OCI-LY7 (cell line): ENCODE measurements at regions not wholly inside any gene's neighbourhood (a gene's known extent, or its start where the extent isn't known, plus 50 kb on each side); places are given as distances from the start of the nearest gene placed in this dataset.

ENCODE experiments used
- BruUV-seq: library from RNA; stranded (reverse); fragments of 400-500 nt; replicated peaks from 2 replicates; lab custom pipeline; 2021; lab: Mats Ljungman, UMichigan
- CTCF ChIA-PET: fragments of 300-600 bp; sonication (Branson Sonifier 250); formaldehyde crosslinking; loops from one replicate; lab custom pipeline; 2022; ENCODE audit warnings: antibody characterized with exemption; ENCODE audit not compliant: unreplicated experiment; lab: Charles Lee
- POLR2A ChIA-PET: fragments of 300-600 bp; sonication (Branson Sonifier 250); formaldehyde crosslinking; loops from one replicate; lab custom pipeline; 2022; ENCODE audit warnings: antibody characterized with exemption; lab: Charles Lee
- DNase-seq: peaks from one replicate; pipeline ENCODE4 v3.0.0-alpha.2; 2015; ENCODE audit warnings: low spot score
- H2AFZ ChIP-seq: fragments of 200-600 bp; sonication (generic), shearing (Covaris generic); 2 replicates; pipeline ENCODE4 v1.6.1; 2014; ENCODE audit warnings: mild to moderate bottlenecking, antibody characterized with exemption, low read length, moderate library complexity
- H3K27ac ChIP-seq: fragments of 200-600 bp; sonication (generic); 2 replicates; pipeline ENCODE4 v1.5.1; 2014; ENCODE audit warnings: mixed run types, low read depth, mild to moderate bottlenecking, moderate library complexity, low read length, inconsistent platforms; ENCODE audit not compliant: poor library complexity, severe bottlenecking
- H3K36me3 ChIP-seq: fragments of 200-600 bp; sonication (generic); 2 replicates; pipeline ENCODE4 v1.6.1; 2014; ENCODE audit warnings: mild to moderate bottlenecking, antibody characterized with exemption, low read length, moderate library complexity, mixed read lengths; ENCODE audit not compliant: insufficient read depth
- H3K4me1 ChIP-seq: fragments of 200-600 bp; sonication (generic); 2 replicates; pipeline ENCODE4 v1.5.1; 2014; ENCODE audit warnings: mild to moderate bottlenecking, low read length; ENCODE audit not compliant: insufficient read depth, poor library complexity, severe bottlenecking
- H3K4me2 ChIP-seq: fragments of 200-600 bp; sonication (generic); 2 replicates; pipeline ENCODE4 v1.6.1; 2014; ENCODE audit warnings: mild to moderate bottlenecking, low read length
- H3K4me3 ChIP-seq: fragments of 200-600 bp; sonication (generic); 2 replicates; pipeline ENCODE4 v1.5.1; 2014; ENCODE audit warnings: mild to moderate bottlenecking, low read depth, low read length; ENCODE audit not compliant: poor library complexity, severe bottlenecking
- H3K79me2 ChIP-seq: fragments of 200-600 bp; sonication (generic); 2 replicates; pipeline ENCODE4 v1.6.1; 2016; ENCODE audit warnings: low read depth, mild to moderate bottlenecking, low read length, moderate library complexity, mixed read lengths; ENCODE audit not compliant: insufficient read depth
- H3K9me2 ChIP-seq: fragments of 200-600 bp; sonication (generic); 2 replicates; pipeline ENCODE4 v1.6.1; 2016; ENCODE audit warnings: mild to moderate bottlenecking, low read length, mixed read lengths; ENCODE audit not compliant: insufficient read depth
- H3K9me3 ChIP-seq: fragments of 200-600 bp; sonication (generic); 2 replicates; pipeline ENCODE4 v1.6.1; 2014; ENCODE audit warnings: mild to moderate bottlenecking, mixed run types, low read length, mixed read lengths
- H4K20me1 ChIP-seq: fragments of 200-600 bp; sonication (generic); 2 replicates; pipeline ENCODE4 v1.6.1; 2014; ENCODE audit warnings: mild to moderate bottlenecking, antibody characterized with exemption, low read length, moderate library complexity, mixed read lengths; ENCODE audit not compliant: insufficient read depth
- EZH2phosphoT487 ChIP-seq: fragments of 200-600 bp; sonication (generic); IDR thresholded peaks from 2 replicates; pipeline ENCODE4 v1.6.1; 2018; ENCODE audit warnings: low read depth, borderline replicate concordance, mild to moderate bottlenecking, mixed run types, antibody characterized with exemption, low read length, moderate library complexity, mixed read lengths
- intact Hi-C: fragments of 100-400 bp; cut with micrococcal nuclease; formaldehyde crosslinking; loops from one replicate; pipeline ENCODE4 v1.10.0; 2022; ENCODE audit not compliant: unreplicated experiment
- TF ChIP-seq, protein P1 (sequence below): fragments of 200-600 bp; sonication (generic); conservative IDR thresholded peaks from 2 replicates; pipeline ENCODE4 v1.5.1; 2014; ENCODE audit warnings: mild to moderate bottlenecking, antibody characterized with exemption, low read length, moderate library complexity, mixed read lengths

DNA sequence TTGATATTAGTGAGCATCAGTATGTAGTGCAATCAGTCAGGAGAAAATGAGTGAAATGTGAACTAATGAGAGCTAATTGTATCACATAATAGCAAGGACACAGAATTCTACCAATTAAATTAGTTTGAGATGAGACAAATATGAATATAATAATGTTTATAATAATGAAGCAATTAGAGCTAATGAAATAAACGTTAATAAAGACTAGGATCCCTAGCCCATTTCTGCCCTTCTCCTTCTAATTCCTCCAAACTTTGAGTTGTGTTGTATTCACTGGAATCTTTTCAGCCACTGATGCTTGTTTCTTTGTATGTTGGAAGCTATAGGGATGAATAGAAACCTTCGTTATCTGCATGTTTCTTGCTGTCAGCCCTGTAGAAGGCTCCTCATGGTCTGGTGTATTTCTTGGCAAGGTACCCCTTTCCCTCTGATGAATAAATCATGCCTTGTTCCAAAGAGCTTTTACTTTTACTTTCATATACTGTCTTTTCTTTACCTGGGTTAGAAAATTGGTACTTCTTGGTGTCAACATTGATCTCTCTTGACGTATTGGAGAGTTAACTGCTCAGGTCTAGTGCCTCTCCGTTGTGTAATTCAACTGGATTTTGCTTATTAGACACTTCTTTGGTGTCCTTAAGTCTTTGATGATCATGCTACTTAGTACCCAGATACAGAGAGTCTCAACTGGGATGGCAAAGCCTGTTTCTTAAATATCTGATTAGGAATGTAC lies 154.8 kb downstream of the PTCSC3 start:
- Histone ChIP-seq H3K4me1 (no peaks in the 10 kb centered on the region), H3K27ac (no peak overlapping the region), H3K79me2 (no peaks in the 10 kb centered on the region), H3K9me2 (no peaks in the 10 kb centered on the region), H4K20me1 (no peaks in the 10 kb centered on the region), H3K4me2 (no peak overlapping the region), H3K4me3 (no peak overlapping the region), H3K9me3 (no peaks in the 10 kb centered on the region), H2AFZ (no peak overlapping the region), H3K36me3 (no peaks in the 10 kb centered on the region)
- no TSS peak for BruUV-seq
- ChIA-PET POLR2A (no interaction called here), CTCF (no interaction called here)
- intact Hi-C loops: no loop called here
- DNase-seq: no peak
- TF ChIP-seq, protein P1, sequence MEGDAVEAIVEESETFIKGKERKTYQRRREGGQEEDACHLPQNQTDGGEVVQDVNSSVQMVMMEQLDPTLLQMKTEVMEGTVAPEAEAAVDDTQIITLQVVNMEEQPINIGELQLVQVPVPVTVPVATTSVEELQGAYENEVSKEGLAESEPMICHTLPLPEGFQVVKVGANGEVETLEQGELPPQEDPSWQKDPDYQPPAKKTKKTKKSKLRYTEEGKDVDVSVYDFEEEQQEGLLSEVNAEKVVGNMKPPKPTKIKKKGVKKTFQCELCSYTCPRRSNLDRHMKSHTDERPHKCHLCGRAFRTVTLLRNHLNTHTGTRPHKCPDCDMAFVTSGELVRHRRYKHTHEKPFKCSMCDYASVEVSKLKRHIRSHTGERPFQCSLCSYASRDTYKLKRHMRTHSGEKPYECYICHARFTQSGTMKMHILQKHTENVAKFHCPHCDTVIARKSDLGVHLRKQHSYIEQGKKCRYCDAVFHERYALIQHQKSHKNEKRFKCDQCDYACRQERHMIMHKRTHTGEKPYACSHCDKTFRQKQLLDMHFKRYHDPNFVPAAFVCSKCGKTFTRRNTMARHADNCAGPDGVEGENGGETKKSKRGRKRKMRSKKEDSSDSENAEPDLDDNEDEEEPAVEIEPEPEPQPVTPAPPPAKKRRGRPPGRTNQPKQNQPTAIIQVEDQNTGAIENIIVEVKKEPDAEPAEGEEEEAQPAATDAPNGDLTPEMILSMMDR: no peak
- no peak for TF ChIP-seq EZH2phosphoT487

DNA sequence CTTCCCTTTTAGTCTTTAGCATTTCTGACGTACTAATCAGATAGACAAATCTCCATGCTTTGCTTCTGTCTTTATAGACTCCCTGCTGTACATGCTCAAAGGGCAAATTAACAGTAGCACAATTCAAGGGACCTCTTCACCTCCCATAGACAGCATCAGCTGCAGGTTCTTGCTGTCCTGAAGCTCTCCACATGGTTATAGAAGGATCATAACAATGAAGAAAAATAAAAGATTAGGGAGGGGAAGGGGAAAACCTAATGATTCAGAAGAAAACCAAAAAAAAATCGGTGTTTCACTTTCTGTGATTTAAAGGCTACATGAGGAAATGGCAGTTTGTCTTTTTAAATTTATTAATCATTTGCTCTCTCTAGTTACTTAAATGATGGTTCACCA lies 155.5 kb downstream of the PTCSC3 start:
- Histone ChIP-seq H3K36me3 (no peaks in the 10 kb centered on the region), H3K4me2 (no peak overlapping the region), H3K9me3 (no peaks in the 10 kb centered on the region), H3K79me2 (no peaks in the 10 kb centered on the region), H3K27ac (no peak overlapping the region), H3K4me3 (no peak overlapping the region), H4K20me1 (no peaks in the 10 kb centered on the region), H2AFZ (no peak overlapping the region), H3K9me2 (no peaks in the 10 kb centered on the region), H3K4me1 (no peaks in the 10 kb centered on the region)
- CTCF ChIA-PET: no interaction called here
- POLR2A ChIA-PET: no interaction called here
- no TSS peak for BruUV-seq
- intact Hi-C loops: no loop called here
- no peak for DNase-seq
- no peak for TF ChIP-seq EZH2phosphoT487
- TF ChIP-seq, protein P1: no peak
